ENCODE measurements at regions not wholly inside any gene's neighbourhood (a gene's known extent, or its start where the extent isn't known, plus 50 kb on each side); places are given as distances from the start of the nearest gene placed in this dataset.

GRCh38 chr9:16336833-16337232, 533.6 kb downstream of the BNC2 start:
- Histone ChIP-seq H3K14ac (ENCODE audit: insufficient read depth, low read length) (no peak overlapping the region), H3K79me2 (ENCODE audit: insufficient read depth, low read length) (no peaks in the 10 kb centered on the region), H2BK12ac (ENCODE audit: insufficient read length, low read depth, low read length) (no peak overlapping the region), H2BK20ac (ENCODE audit: low read depth, low read length, poor library complexity, severe bottlenecking) (no peak overlapping the region), H3K79me1 (ENCODE audit: insufficient read depth, low read depth, low read length, poor library complexity, severe bottlenecking) (no peaks in the 10 kb centered on the region), H2BK15ac (ENCODE audit: low read depth, low read length) (no peak overlapping the region), H3K9me3 (ENCODE audit: control insufficient read depth, low read depth, low read length) (no peaks in the 10 kb centered on the region), H2BK120ac (ENCODE audit: low read depth, low read length, poor library complexity, severe bottlenecking) (no peak overlapping the region), H4K5ac (ENCODE audit: insufficient read length, low read depth, low read length) (no peak overlapping the region), H3K4ac (ENCODE audit: low read depth, low read length) (no peak overlapping the region), H2BK5ac (ENCODE audit: insufficient read length, low read length) (no peak overlapping the region), H3T11ph (ENCODE audit: low read length) (no peak overlapping the region), H4K91ac (ENCODE audit: insufficient read length, low read depth, low read length) (no peak overlapping the region), H3K56ac (ENCODE audit: insufficient read length, low read depth, low read length) (no peak overlapping the region), H3K27me3 (ENCODE audit: insufficient read depth, low read length) (no peaks in the 10 kb centered on the region), H3K23ac (ENCODE audit: insufficient read length, low read depth, low read length) (no peak overlapping the region), H3K27ac (ENCODE audit: insufficient read length, low read depth, low read length) (no peak overlapping the region), H3K23me2 (ENCODE audit: insufficient read length, low read depth, low read length, poor library complexity, severe bottlenecking) (no peaks in the 10 kb centered on the region), H4K8ac (replicated peaks; ENCODE audit: insufficient read length, low read depth, low read length) (no peak overlapping the region), H3K4me1 (ENCODE audit: insufficient read depth, low read length) (no peaks in the 10 kb centered on the region), H3K4me2 (ENCODE audit: insufficient read depth, insufficient read length, low read length) (no peak overlapping the region), H2AK5ac (ENCODE audit: insufficient read length, low read length) (no peak overlapping the region), H2AFZ (ENCODE audit: low read length) (no peak overlapping the region), H4K20me1 (ENCODE audit: control insufficient read depth, insufficient read depth, insufficient read length) (no peaks in the 10 kb centered on the region), H3K18ac (ENCODE audit: insufficient read length, low read depth, low read length) (no peak overlapping the region), H3K9ac (ENCODE audit: extremely low read depth, insufficient read length, low read length) (no peak overlapping the region)
- H3K4me1 Mint-ChIP-seq, result no peaks in the 10 kb centered on the region
- peaks cover 0 to 1% (median 0%) of the 10 kb centered on the region in 3 experiments; a peak in 2 of 7 replicates for H3K36me3 Mint-ChIP-seq (ENCODE audit: insufficient read depth in 1 of 3, low read depth in 3 of 3)
- H3K27me3 Mint-ChIP-seq (ENCODE audit: low read depth), result no peaks in the 10 kb centered on the region
- TF ChIP-seq, protein P1, sequence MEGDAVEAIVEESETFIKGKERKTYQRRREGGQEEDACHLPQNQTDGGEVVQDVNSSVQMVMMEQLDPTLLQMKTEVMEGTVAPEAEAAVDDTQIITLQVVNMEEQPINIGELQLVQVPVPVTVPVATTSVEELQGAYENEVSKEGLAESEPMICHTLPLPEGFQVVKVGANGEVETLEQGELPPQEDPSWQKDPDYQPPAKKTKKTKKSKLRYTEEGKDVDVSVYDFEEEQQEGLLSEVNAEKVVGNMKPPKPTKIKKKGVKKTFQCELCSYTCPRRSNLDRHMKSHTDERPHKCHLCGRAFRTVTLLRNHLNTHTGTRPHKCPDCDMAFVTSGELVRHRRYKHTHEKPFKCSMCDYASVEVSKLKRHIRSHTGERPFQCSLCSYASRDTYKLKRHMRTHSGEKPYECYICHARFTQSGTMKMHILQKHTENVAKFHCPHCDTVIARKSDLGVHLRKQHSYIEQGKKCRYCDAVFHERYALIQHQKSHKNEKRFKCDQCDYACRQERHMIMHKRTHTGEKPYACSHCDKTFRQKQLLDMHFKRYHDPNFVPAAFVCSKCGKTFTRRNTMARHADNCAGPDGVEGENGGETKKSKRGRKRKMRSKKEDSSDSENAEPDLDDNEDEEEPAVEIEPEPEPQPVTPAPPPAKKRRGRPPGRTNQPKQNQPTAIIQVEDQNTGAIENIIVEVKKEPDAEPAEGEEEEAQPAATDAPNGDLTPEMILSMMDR (conservative IDR thresholded peaks at IDR 0.05), result no peak
- WGBS (ENCODE audit: extremely low coverage, insufficient read length, low lambda C conversion rate), result no CpG with 5 or more reads among the region's 2 CpGs
- no peak overlapping the region for H3K27ac Mint-ChIP-seq
- no peak overlapping the region for H3K4me3 Mint-ChIP-seq
- peaks cover 2 to 3% of the 10 kb centered on the region in 2 experiments; a peak in 1 of 5 replicates for H3K9me3 Mint-ChIP-seq
- no peak for DNase-seq
